Uterus (tissue), 3 donors: ENCODE measurements at regions not wholly inside any gene's neighbourhood (a gene's known extent, or its start where the extent isn't known, plus 50 kb on each side); places are given as distances from the start of the nearest gene placed in this dataset.

Source experiments
- DNase-seq, 2 donors: peaks; one replicate each; pipeline ENCODE4 v3.0.0-alpha.2; 2019 to 2020
- H3K27ac ChIP-seq, 2 donors: fragments of 200-600 bp; sonication (generic); 1 replicate in 1 of 2; 2 replicates in 1 of 2; pipeline ENCODE4 v1.5.1; 2016 to 2018
- H3K27me3 ChIP-seq, 2 donors: fragments of 200-600 bp; sonication (generic); one replicate each; pipeline ENCODE4 v1.5.1; 2018 to 2019; ENCODE audit warnings: control low read depth in 1 of 2
- H3K36me3 ChIP-seq, 2 donors: fragments of 200-600 bp; sonication (generic); one replicate each; pipeline ENCODE4 v1.5.1; 2019; ENCODE audit warnings: control low read depth in 1 of 2
- H3K4me1 ChIP-seq, 2 donors: fragments of 200-600 bp; sonication (generic); one replicate each; pipeline ENCODE4 v1.5.1; 2018 to 2019; ENCODE audit warnings: control low read depth in 1 of 2
- H3K4me3 ChIP-seq, 2 donors: fragments of 200-600 bp; sonication (generic); 1 replicate in 1 of 2; 2 replicates in 1 of 2; pipeline ENCODE4 v1.5.1; 2018 to 2019; ENCODE audit warnings: mild to moderate bottlenecking in 1 of 2
- H3K9me3 ChIP-seq, 2 donors: fragments of 200-600 bp; sonication (generic); one replicate each; pipeline ENCODE4 v1.5.1; 2019; ENCODE audit warnings: control low read depth in 1 of 2
- CTCF ChIP-seq, 4 experiments: fragments of 200-600 bp in 2 of 4; fragments of 450-650 bp in 2 of 4; sonication (generic) in 2 of 4; IDR thresholded peaks; one replicate each; pipeline ENCODE4 v1.5.1; 2016 to 2019; ENCODE audit warnings: antibody characterized with exemption in 4 of 4, mild to moderate bottlenecking in 2 of 4, moderate library complexity in 1 of 4
- POLR2A ChIP-seq, 2 donors: fragments of 450-650 bp; IDR thresholded peaks; one replicate each; pipeline ENCODE4 v1.6.1; 2016; ENCODE audit warnings: antibody characterized with exemption in 2 of 2, mild to moderate bottlenecking in 1 of 2, moderate library complexity in 1 of 2
- intact Hi-C: fragments of 100-400 bp; cut with DNase I; formaldehyde crosslinking; loops from one replicate; pipeline ENCODE4 v1.15.1; 2023; ENCODE audit warnings: low total_unique reads
- donor health status: DM: yes; HTN: yes; CAD: no.

- TF ChIP-seq POLR2A (IDR thresholded peaks at IDR 0.05) (no peak), CTCF (IDR thresholded peaks at IDR 0.05) (no peak)
- no peaks in the 10 kb centered on the region for H3K9me3 ChIP-seq
- DNase-seq: no peak
- no peak overlapping the region for H3K4me3 ChIP-seq
- intact Hi-C loops: no loop called here
- H3K36me3 ChIP-seq: peaks cover 0 to 3% of the 10 kb centered on the region in 2 donors
- no peak overlapping the region for H3K27ac ChIP-seq
- no peaks in the 10 kb centered on the region for H3K27me3 ChIP-seq
- no peaks in the 10 kb centered on the region for H3K4me1 ChIP-seq
Observed at GRCh38 chr5:103668281-103668680, 105.7 kb upstream of the NUDT12 start.

GRCh38 chr5:103667068-103667467, 104.5 kb upstream of the NUDT12 start:
- DNase-seq: no peak

GRCh38 chr5:103657301-103657700, 94.7 kb upstream of the NUDT12 start:
- intact Hi-C loops: no loop called here
- Histone ChIP-seq H3K27me3 (no peaks in the 10 kb centered on the region), H3K4me3 (no peak overlapping the region), H3K27ac (no peak overlapping the region), H3K4me1 (no peaks in the 10 kb centered on the region), H3K36me3 (no peaks in the 10 kb centered on the region), H3K9me3 (no peaks in the 10 kb centered on the region)
- DNase-seq: no peak
- TF ChIP-seq CTCF (IDR thresholded peaks at IDR 0.05) (no peak), POLR2A (IDR thresholded peaks at IDR 0.05) (no peak)

More at GRCh38 chr5:103667068-103667467, 104.5 kb upstream of the NUDT12 start:
- Histone ChIP-seq H3K27me3 (no peaks in the 10 kb centered on the region), H3K36me3 (peaks cover 0 to 3% of the 10 kb centered on the region in 2 donors), H3K27ac (no peak overlapping the region), H3K4me3 (no peak overlapping the region), H3K4me1 (no peaks in the 10 kb centered on the region), H3K9me3 (no peaks in the 10 kb centered on the region)
- intact Hi-C loops: no loop called here
- TF ChIP-seq POLR2A (IDR thresholded peaks at IDR 0.05) (no peak), CTCF (IDR thresholded peaks at IDR 0.05) (no peak)

GRCh38 chr5:103648086-103648485, 85.5 kb upstream of the NUDT12 start:
- Histone ChIP-seq H3K4me3 (no peak overlapping the region), H3K27ac (no peak overlapping the region)

More at GRCh38 chr5:103648086-103648485, 85.5 kb upstream of the NUDT12 start:
- no peaks in the 10 kb centered on the region for H3K27me3 ChIP-seq
- intact Hi-C loops: no loop called here
- no peaks in the 10 kb centered on the region for H3K4me1 ChIP-seq
- no peaks in the 10 kb centered on the region for H3K36me3 ChIP-seq
- TF ChIP-seq POLR2A (IDR thresholded peaks at IDR 0.05) (no peak), CTCF (IDR thresholded peaks at IDR 0.05) (no peak)
- no peaks in the 10 kb centered on the region for H3K9me3 ChIP-seq
- no peak for DNase-seq
